ENCODE measurements at regions not wholly inside any gene's neighbourhood (a gene's known extent, or its start where the extent isn't known, plus 50 kb on each side); places are given as distances from the start of the nearest gene placed in this dataset.

DNA sequence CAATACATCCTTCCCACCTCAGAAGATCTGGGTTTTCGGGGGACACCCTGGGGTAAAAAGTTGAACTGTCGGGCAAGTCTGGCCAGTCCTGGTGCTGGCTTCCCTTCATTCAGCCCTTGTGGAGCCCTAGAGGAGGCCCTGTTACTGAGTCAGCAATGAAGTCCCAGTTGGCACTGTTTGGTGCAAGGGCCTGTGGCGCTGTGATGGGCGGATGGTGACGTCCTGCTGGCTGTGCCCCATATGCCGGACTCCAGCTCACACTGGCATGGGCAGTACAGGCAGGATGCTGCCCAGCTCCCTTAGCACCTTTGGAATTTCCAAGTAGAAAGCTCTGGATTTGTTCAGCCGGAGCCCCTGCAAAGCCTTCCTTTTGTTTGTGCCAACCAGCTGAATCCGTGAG, 186.2 kb upstream of the PMEPA1 start:
- BruUV-seq (replicated peaks), result no TSS peak
- Histone ChIP-seq H3K27me3 (ENCODE audit: control insufficient read depth in 2 of 2, insufficient read depth in 2 of 2, low read length in 2 of 2) (no peaks in the 10 kb centered on the region), H4K20me1 (replicated peaks; ENCODE audit: control insufficient read depth, extremely low read depth, insufficient read depth, low read length) (no peaks in the 10 kb centered on the region), H3K4me2 (ENCODE audit: insufficient read depth, low read length) (no peak overlapping the region), H3K36me3 (ENCODE audit: control insufficient read depth in 2 of 2, extremely low read depth in 1 of 2, insufficient read depth in 2 of 2, low read length in 2 of 2) (no peaks in the 10 kb centered on the region), H3K27ac (ENCODE audit: insufficient read depth, low read depth, low read length) (no peak overlapping the region), H2AFZ (ENCODE audit: low read depth, low read length) (no peak overlapping the region), H3K4me3 (replicated peaks in 1 of 3; ENCODE audit: insufficient read depth in 1 of 3, low read depth in 1 of 3, low read length in 3 of 3) (no peak overlapping the region), H3K9me1 (replicated peaks; ENCODE audit: control insufficient read depth, extremely low read depth, insufficient read depth, low read length) (no peaks in the 10 kb centered on the region), H3K9ac (replicated peaks; ENCODE audit: extremely low read depth, insufficient read depth, low read length) (no peak overlapping the region), H3K9me3 (replicated peaks; ENCODE audit: control insufficient read depth, insufficient read depth, low read length) (no peaks in the 10 kb centered on the region), H3K79me2 (ENCODE audit: control insufficient read depth, insufficient read depth, low read length) (no peaks in the 10 kb centered on the region), H3K4me1 (ENCODE audit: control insufficient read depth, extremely low read depth, insufficient read depth, low read length) (no peaks in the 10 kb centered on the region)
- FAIRE-seq, result no peak
- TF ChIP-seq POLR2AphosphoS5 (IDR thresholded peaks at IDR 0.05; ENCODE audit: insufficient read depth, low read depth, low read length) (no peak), CTCF (IDR thresholded peaks at IDR 0.05; ENCODE audit: extremely low read depth in 1 of 2, insufficient read depth in 1 of 2, low read depth in 1 of 2, low read length in 2 of 2) (no peak), GATA2 (IDR thresholded peaks at IDR 0.05; ENCODE audit: insufficient read depth, insufficient read length, low read depth, low read length) (no peak), FOS (IDR thresholded peaks at IDR 0.05; ENCODE audit: borderline replicate concordance, insufficient read depth, low read length) (no peak)
- POLR2A ChIA-PET, result no interaction called here
- DNase-seq (ENCODE audit: low read depth, low spot score), result no peak
- CTCF ChIA-PET, result no interaction called here
- intact Hi-C loops (cut with micrococcal nuclease), result no loop called here
- dilution Hi-C loops (cut with MboI; ENCODE audit: extremely low pct_ligation_motif_present, low sequenced_read_pairs), result no loop called here

DNA sequence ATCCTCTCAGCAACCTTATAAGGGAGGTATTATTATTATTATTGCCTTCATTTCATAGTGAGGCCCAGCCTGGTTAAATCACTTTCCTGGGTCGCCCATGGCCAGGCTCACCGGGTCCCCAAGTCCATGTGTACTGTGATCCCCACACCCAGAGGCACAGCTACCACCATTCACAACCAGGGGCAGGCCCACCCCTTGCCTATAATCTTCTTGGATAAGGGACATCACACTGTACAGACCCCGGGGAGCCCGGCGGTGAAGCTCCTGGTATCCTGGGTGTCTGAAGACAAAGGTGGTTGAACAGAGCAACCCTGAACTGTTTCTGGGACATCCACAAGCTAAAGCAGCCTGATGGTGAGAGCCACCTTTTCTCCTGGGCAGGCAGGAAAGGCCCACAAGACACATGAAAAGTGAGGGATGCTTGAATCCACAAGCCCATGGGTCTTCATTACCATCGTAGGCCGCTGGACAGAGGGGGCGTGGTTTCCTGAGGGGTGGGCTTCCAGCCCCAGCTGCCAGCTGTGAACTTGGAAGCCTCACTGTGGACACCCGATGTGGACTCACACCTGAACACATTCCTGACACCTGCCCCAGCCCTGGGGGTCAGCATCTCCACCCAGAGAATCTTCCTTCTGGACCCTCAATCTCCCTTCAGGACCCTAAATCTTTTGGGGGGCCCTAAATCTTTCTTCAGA, 185.5 kb upstream of the PMEPA1 start:
- Histone ChIP-seq H3K9me3 (replicated peaks; ENCODE audit: control insufficient read depth, insufficient read depth, low read length) (no peaks in the 10 kb centered on the region), H4K20me1 (replicated peaks; ENCODE audit: control insufficient read depth, extremely low read depth, insufficient read depth, low read length) (no peaks in the 10 kb centered on the region), H3K4me2 (ENCODE audit: insufficient read depth, low read length) (no peak overlapping the region), H2AFZ (ENCODE audit: low read depth, low read length) (no peak overlapping the region), H3K9ac (replicated peaks; ENCODE audit: extremely low read depth, insufficient read depth, low read length) (no peak overlapping the region), H3K27me3 (ENCODE audit: control insufficient read depth in 2 of 2, insufficient read depth in 2 of 2, low read length in 2 of 2) (no peaks in the 10 kb centered on the region), H3K27ac (ENCODE audit: insufficient read depth, low read depth, low read length) (no peak overlapping the region), H3K4me1 (ENCODE audit: control insufficient read depth, extremely low read depth, insufficient read depth, low read length) (no peaks in the 10 kb centered on the region), H3K9me1 (replicated peaks; ENCODE audit: control insufficient read depth, extremely low read depth, insufficient read depth, low read length) (no peaks in the 10 kb centered on the region), H3K79me2 (ENCODE audit: control insufficient read depth, insufficient read depth, low read length) (no peaks in the 10 kb centered on the region), H3K36me3 (ENCODE audit: control insufficient read depth in 2 of 2, extremely low read depth in 1 of 2, insufficient read depth in 2 of 2, low read length in 2 of 2) (no peaks in the 10 kb centered on the region), H3K4me3 (replicated peaks in 1 of 3; ENCODE audit: insufficient read depth in 1 of 3, low read depth in 1 of 3, low read length in 3 of 3) (no peak overlapping the region)
- DNase-seq (ENCODE audit: low read depth, low spot score), result no peak
- dilution Hi-C loops (cut with MboI; ENCODE audit: extremely low pct_ligation_motif_present, low sequenced_read_pairs) (no loop called here), intact Hi-C loops (cut with micrococcal nuclease) (no loop called here)
- CTCF ChIA-PET, result no interaction called here
- no TSS peak for BruUV-seq (replicated peaks)
- FAIRE-seq, result no peak
- POLR2A ChIA-PET, result no interaction called here
- TF ChIP-seq FOS (IDR thresholded peaks at IDR 0.05; ENCODE audit: borderline replicate concordance, insufficient read depth, low read length) (no peak), POLR2A (IDR thresholded peaks at IDR 0.05; ENCODE audit: low read depth, low read length) (no peak), JUN (IDR thresholded peaks at IDR 0.05; ENCODE audit: borderline replicate concordance, insufficient read depth, insufficient read length, low read depth) (no peak), MYC (IDR thresholded peaks at IDR 0.05; ENCODE audit: low read depth, low read length) (no peak), GATA2 (IDR thresholded peaks at IDR 0.05; ENCODE audit: insufficient read depth, insufficient read length, low read depth, low read length) (no peak), CTCF (IDR thresholded peaks at IDR 0.05; ENCODE audit: extremely low read depth in 1 of 2, insufficient read depth in 1 of 2, low read depth in 1 of 2, low read length in 2 of 2) (no peak), EZH2 (IDR thresholded peaks at IDR 0.05; ENCODE audit: borderline replicate concordance, low read depth, low read length, severe bottlenecking) (no peak), MAX (IDR thresholded peaks at IDR 0.05; ENCODE audit: insufficient read depth, insufficient read length) (no peak), POLR2AphosphoS5 (IDR thresholded peaks at IDR 0.05; ENCODE audit: insufficient read depth, low read depth, low read length) (no peak)
